Neural progenitor cell (in vitro differentiated cells): ENCODE measurements at regions not wholly inside any gene's neighbourhood (a gene's known extent, or its start where the extent isn't known, plus 50 kb on each side); places are given as distances from the start of the nearest gene placed in this dataset.
"Not testable (repeated sequence)": the region's sequence is repeated elsewhere in the genome, so short reads cannot be mapped to it uniquely, and the experiment has no call there.

Experiments used
- DNase-seq: peaks from one replicate; pipeline ENCODE4 v3.0.0-alpha.2; 2016; ENCODE audit warnings: low spot score
- H2AFZ ChIP-seq: fragments of 200-600 bp; sonication (generic); replicated peaks from 2 replicates; pipeline ENCODE4 v1.6.1; 2016; ENCODE audit warnings: antibody characterized with exemption
- H3F3A ChIP-seq: fragments of 200-600 bp; sonication (generic); 2 replicates; pipeline ENCODE4 v1.6.1; 2016; ENCODE audit warnings: antibody characterized with exemption, low read depth
- H3K27ac ChIP-seq: fragments of 200-600 bp; sonication (generic); 2 replicates; pipeline ENCODE4 v1.5.1; 2016; ENCODE audit warnings: mild to moderate bottlenecking
- H3K27me3 ChIP-seq: fragments of 200-600 bp; sonication (generic); 2 replicates; pipeline ENCODE4 v1.6.1; 2016; ENCODE audit warnings: mild to moderate bottlenecking, moderate library complexity
- H3K36me3 ChIP-seq: fragments of 200-600 bp; sonication (generic); 2 replicates; pipeline ENCODE4 v1.5.1; 2016
- H3K4me1 ChIP-seq: fragments of 200-600 bp; sonication (generic); 2 replicates; pipeline ENCODE4 v1.6.1; 2016; ENCODE audit warnings: mixed run types
- H3K4me2 ChIP-seq: fragments of 200-600 bp; sonication (generic); 2 replicates; pipeline ENCODE4 v1.6.1; 2016
- H3K4me3 ChIP-seq: fragments of 200-600 bp; sonication (generic); 2 replicates; pipeline ENCODE4 v1.5.1; 2016
- H3K79me2 ChIP-seq: fragments of 200-600 bp; sonication (generic); 2 replicates; pipeline ENCODE4 v1.6.1; 2016; ENCODE audit warnings: low read depth
- H3K9ac ChIP-seq: fragments of 200-600 bp; sonication (generic); 2 replicates; pipeline ENCODE4 v1.6.1; 2016
- H3K9me3 ChIP-seq: fragments of 200-600 bp; sonication (generic); 2 replicates; pipeline ENCODE4 v1.5.1; 2016; ENCODE audit warnings: low read depth
- H4K20me1 ChIP-seq: fragments of 200-600 bp; sonication (generic); 2 replicates; pipeline ENCODE4 v1.6.1; 2016; ENCODE audit warnings: low read depth
- H3K27ac Mint-ChIP-seq: 3 replicates; pipeline ENCODE4 v1.8.0; 2021; ENCODE audit warnings: mixed read lengths
- H3K27me3 Mint-ChIP-seq: 2 replicates; pipeline ENCODE4 v1.8.0; 2022; ENCODE audit warnings: low read depth, mild to moderate bottlenecking, inconsistent platforms, moderate library complexity, mixed read lengths; ENCODE audit not compliant: insufficient read depth
- H3K36me3 Mint-ChIP-seq: 3 replicates; pipeline ENCODE4 v1.8.0; 2021; ENCODE audit warnings: mixed read lengths
- H3K4me1 Mint-ChIP-seq: 3 replicates; pipeline ENCODE4 v1.8.0; 2021; ENCODE audit warnings: mixed read lengths
- H3K4me3 Mint-ChIP-seq: 3 replicates; pipeline ENCODE4 v1.8.0; 2021; ENCODE audit warnings: mild to moderate bottlenecking, moderate library complexity, mixed read lengths
- H3K9me3 Mint-ChIP-seq: 3 replicates; pipeline ENCODE4 v1.8.0; 2020; ENCODE audit warnings: mixed read lengths
- CTCF ChIP-seq: fragments of 200-600 bp; sonication (generic); IDR thresholded peaks from 2 replicates; pipeline ENCODE4 v1.5.1; 2017; ENCODE audit warnings: antibody characterized with exemption, mild to moderate bottlenecking
- EZH2 ChIP-seq: fragments of 200-600 bp; sonication (generic); IDR thresholded peaks from 2 replicates; pipeline ENCODE4 v1.6.1; 2017; ENCODE audit warnings: antibody characterized with exemption, mild to moderate bottlenecking, moderate library complexity
- EZH2phosphoT487 ChIP-seq: fragments of 200-600 bp; sonication (generic); IDR thresholded peaks from 2 replicates; pipeline ENCODE4 v1.6.1; 2017; ENCODE audit warnings: antibody characterized with exemption

- Mint-ChIP-seq H3K27me3 (peaks cover 2% of the 10 kb centered on the region), H3K27ac (no peak overlapping the region), H3K4me1 (no peaks in the 10 kb centered on the region), H3K9me3 (no peaks in the 10 kb centered on the region), H3K4me3 (no peak overlapping the region), H3K36me3 (no peaks in the 10 kb centered on the region)
- no peaks in the 10 kb centered on the region for H3K27me3 ChIP-seq
- H4K20me1 ChIP-seq = no peaks in the 10 kb centered on the region
- no peaks in the 10 kb centered on the region for H3K4me1 ChIP-seq
- no peak overlapping the region for H3K4me3 ChIP-seq
- no peak for DNase-seq
- no peaks in the 10 kb centered on the region for H3F3A ChIP-seq
- H3K79me2 ChIP-seq = no peaks in the 10 kb centered on the region
- H3K9ac ChIP-seq = no peak overlapping the region
- TF ChIP-seq EZH2 (no peak), EZH2phosphoT487 (no peak)
- H2AFZ ChIP-seq = no peak overlapping the region
- no peaks in the 10 kb centered on the region for H3K9me3 ChIP-seq
- no peak overlapping the region for H3K4me2 ChIP-seq
- no peaks in the 10 kb centered on the region for H3K36me3 ChIP-seq
- H3K27ac ChIP-seq = no peak overlapping the region
These were observed 57.2 kb downstream of the BMP15 start for GRCh38 chrX:50967736-50968135.

DNA sequence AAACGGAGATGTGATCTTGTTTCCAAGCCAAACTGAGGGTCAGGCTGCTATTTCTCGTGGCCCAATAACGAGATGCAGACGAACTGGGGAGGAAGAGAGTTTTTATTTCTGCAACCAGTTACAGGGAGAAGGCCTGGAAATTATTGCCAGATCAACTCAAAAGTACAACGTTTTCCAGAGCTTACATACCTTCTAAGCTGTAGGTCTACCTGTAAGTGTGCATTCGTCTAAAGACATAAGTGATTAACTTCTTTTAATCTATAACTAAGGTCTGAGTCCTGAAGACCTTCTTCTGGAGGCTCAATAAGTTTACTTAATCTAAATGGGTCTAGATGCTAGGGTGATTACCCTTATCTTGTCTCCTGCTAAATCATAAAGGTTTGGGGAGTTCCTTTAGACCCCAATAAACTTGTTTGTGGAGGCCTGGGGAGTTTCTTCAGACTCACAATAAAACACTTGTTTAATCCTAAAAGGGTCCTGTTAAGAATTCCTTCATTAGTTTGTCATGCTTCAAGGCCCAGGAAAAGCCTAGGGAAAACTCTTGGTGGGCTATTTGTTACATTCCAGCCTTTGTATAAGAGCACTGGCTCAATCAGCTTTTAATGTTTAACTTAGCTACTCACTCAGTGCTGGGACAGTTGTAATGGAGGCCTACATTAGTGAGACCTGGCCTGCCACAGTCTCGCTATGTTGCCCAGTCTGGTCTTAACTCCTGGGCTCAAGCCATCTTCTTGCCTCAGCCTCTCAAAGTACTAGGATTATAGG lies 58.5 kb downstream of the BMP15 start:
- not testable (repeated sequence) for H3K9me3 ChIP-seq, H3K4me3 ChIP-seq, H3K27ac ChIP-seq, H3K36me3 ChIP-seq, H4K20me1 ChIP-seq, H3K27me3 Mint-ChIP-seq, H3K36me3 Mint-ChIP-seq, H3K79me2 ChIP-seq, H3K4me1 ChIP-seq, H3K27me3 ChIP-seq, H3K4me3 Mint-ChIP-seq, H3K4me1 Mint-ChIP-seq, H3K9me3 Mint-ChIP-seq, H3K4me2 ChIP-seq, H3K27ac Mint-ChIP-seq, H2AFZ ChIP-seq, H3F3A ChIP-seq, H3K9ac ChIP-seq
- peak; percentile 3 for DNase-seq

GRCh38 chrX:50971395-50971794 lies 60.9 kb downstream of the BMP15 start:
- H2AFZ ChIP-seq = no peak overlapping the region
- no peaks in the 10 kb centered on the region for H3F3A ChIP-seq
- no peaks in the 10 kb centered on the region for H3K36me3 ChIP-seq
- no peaks in the 10 kb centered on the region for H3K79me2 ChIP-seq
- no peaks in the 10 kb centered on the region for H3K4me1 ChIP-seq
- no peak overlapping the region for H3K4me3 ChIP-seq
- Mint-ChIP-seq H3K27me3 (no peaks in the 10 kb centered on the region), H3K4me1 (no peaks in the 10 kb centered on the region), H3K4me3 (no peak overlapping the region), H3K36me3 (no peaks in the 10 kb centered on the region), H3K27ac (no peak overlapping the region), H3K9me3 (no peaks in the 10 kb centered on the region)
- TF ChIP-seq CTCF (no peak), EZH2 (no peak), EZH2phosphoT487 (no peak)
- H3K27ac ChIP-seq = no peak overlapping the region
- no peaks in the 10 kb centered on the region for H3K9me3 ChIP-seq
- no peak for DNase-seq
- H3K4me2 ChIP-seq = no peak overlapping the region
- H3K27me3 ChIP-seq = no peaks in the 10 kb centered on the region
- H4K20me1 ChIP-seq = no peaks in the 10 kb centered on the region
- no peak overlapping the region for H3K9ac ChIP-seq

DNA sequence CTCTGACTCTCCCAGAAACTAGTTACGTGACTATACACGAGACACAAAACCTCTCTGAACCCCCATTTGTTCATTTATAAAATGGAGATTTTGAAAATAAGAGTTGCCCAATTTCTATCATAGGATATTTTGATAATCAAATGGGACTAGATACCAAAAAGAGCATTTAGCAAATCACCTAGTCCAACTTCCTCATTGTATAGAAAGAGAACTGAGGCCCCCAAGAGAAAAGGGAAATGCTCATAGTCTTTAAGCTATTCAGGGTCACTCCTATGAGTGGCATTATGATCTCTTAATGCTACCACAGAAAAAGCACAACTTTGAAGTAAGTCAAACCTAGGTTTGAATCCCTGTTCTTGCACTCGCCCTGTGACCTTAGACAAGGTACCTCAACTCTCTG lies 62.7 kb downstream of the BMP15 start:
- Histone ChIP-seq H4K20me1 (no peaks in the 10 kb centered on the region), H2AFZ (no peak overlapping the region), H3K36me3 (no peaks in the 10 kb centered on the region), H3K27ac (no peak overlapping the region), H3K9me3 (no peaks in the 10 kb centered on the region), H3K9ac (no peak overlapping the region), H3K27me3 (no peaks in the 10 kb centered on the region), H3K79me2 (no peaks in the 10 kb centered on the region), H3F3A (no peaks in the 10 kb centered on the region), H3K4me2 (no peak overlapping the region), H3K4me3 (no peak overlapping the region), H3K4me1 (no peaks in the 10 kb centered on the region)
- no peaks in the 10 kb centered on the region for H3K36me3 Mint-ChIP-seq
- H3K9me3 Mint-ChIP-seq = no peaks in the 10 kb centered on the region
- no peaks in the 10 kb centered on the region for H3K27me3 Mint-ChIP-seq
- DNase-seq = no peak
- TF ChIP-seq EZH2 (no peak), CTCF (no peak), EZH2phosphoT487 (no peak)
- no peak overlapping the region for H3K4me3 Mint-ChIP-seq
- no peak overlapping the region for H3K27ac Mint-ChIP-seq
- H3K4me1 Mint-ChIP-seq = no peaks in the 10 kb centered on the region
